Neural progenitor cell (in vitro differentiated cells): ENCODE measurements at regions not wholly inside any gene's neighbourhood (a gene's known extent, or its start where the extent isn't known, plus 50 kb on each side); places are given as distances from the start of the nearest gene placed in this dataset.

Source experiments
- DNase-seq: peaks from one replicate; pipeline ENCODE4 v3.0.0-alpha.2; 2016; ENCODE audit warnings: low spot score
- H2AFZ ChIP-seq: fragments of 200-600 bp; sonication (generic); replicated peaks from 2 replicates; pipeline ENCODE4 v1.6.1; 2016; ENCODE audit warnings: antibody characterized with exemption
- H3F3A ChIP-seq: fragments of 200-600 bp; sonication (generic); 2 replicates; pipeline ENCODE4 v1.6.1; 2016; ENCODE audit warnings: antibody characterized with exemption, low read depth
- H3K27ac ChIP-seq: fragments of 200-600 bp; sonication (generic); 2 replicates; pipeline ENCODE4 v1.5.1; 2016; ENCODE audit warnings: mild to moderate bottlenecking
- H3K27me3 ChIP-seq: fragments of 200-600 bp; sonication (generic); 2 replicates; pipeline ENCODE4 v1.6.1; 2016; ENCODE audit warnings: mild to moderate bottlenecking, moderate library complexity
- H3K36me3 ChIP-seq: fragments of 200-600 bp; sonication (generic); 2 replicates; pipeline ENCODE4 v1.5.1; 2016
- H3K4me1 ChIP-seq: fragments of 200-600 bp; sonication (generic); 2 replicates; pipeline ENCODE4 v1.6.1; 2016; ENCODE audit warnings: mixed run types
- H3K4me2 ChIP-seq: fragments of 200-600 bp; sonication (generic); 2 replicates; pipeline ENCODE4 v1.6.1; 2016
- H3K4me3 ChIP-seq: fragments of 200-600 bp; sonication (generic); 2 replicates; pipeline ENCODE4 v1.5.1; 2016
- H3K79me2 ChIP-seq: fragments of 200-600 bp; sonication (generic); 2 replicates; pipeline ENCODE4 v1.6.1; 2016; ENCODE audit warnings: low read depth
- H3K9ac ChIP-seq: fragments of 200-600 bp; sonication (generic); 2 replicates; pipeline ENCODE4 v1.6.1; 2016
- H3K9me3 ChIP-seq: fragments of 200-600 bp; sonication (generic); 2 replicates; pipeline ENCODE4 v1.5.1; 2016; ENCODE audit warnings: low read depth
- H4K20me1 ChIP-seq: fragments of 200-600 bp; sonication (generic); 2 replicates; pipeline ENCODE4 v1.6.1; 2016; ENCODE audit warnings: low read depth
- H3K27ac Mint-ChIP-seq: 3 replicates; pipeline ENCODE4 v1.8.0; 2021; ENCODE audit warnings: mixed read lengths
- H3K27me3 Mint-ChIP-seq: 2 replicates; pipeline ENCODE4 v1.8.0; 2022; ENCODE audit warnings: low read depth, mild to moderate bottlenecking, inconsistent platforms, moderate library complexity, mixed read lengths; ENCODE audit not compliant: insufficient read depth
- H3K36me3 Mint-ChIP-seq: 3 replicates; pipeline ENCODE4 v1.8.0; 2021; ENCODE audit warnings: mixed read lengths
- H3K4me1 Mint-ChIP-seq: 3 replicates; pipeline ENCODE4 v1.8.0; 2021; ENCODE audit warnings: mixed read lengths
- H3K4me3 Mint-ChIP-seq: 3 replicates; pipeline ENCODE4 v1.8.0; 2021; ENCODE audit warnings: mild to moderate bottlenecking, moderate library complexity, mixed read lengths
- H3K9me3 Mint-ChIP-seq: 3 replicates; pipeline ENCODE4 v1.8.0; 2020; ENCODE audit warnings: mixed read lengths
- EZH2 ChIP-seq: fragments of 200-600 bp; sonication (generic); IDR thresholded peaks from 2 replicates; pipeline ENCODE4 v1.6.1; 2017; ENCODE audit warnings: antibody characterized with exemption, mild to moderate bottlenecking, moderate library complexity
- EZH2phosphoT487 ChIP-seq: fragments of 200-600 bp; sonication (generic); IDR thresholded peaks from 2 replicates; pipeline ENCODE4 v1.6.1; 2017; ENCODE audit warnings: antibody characterized with exemption
- TF ChIP-seq, protein P1 (sequence below): fragments of 200-600 bp; sonication (generic); IDR thresholded peaks from 2 replicates; pipeline ENCODE4 v1.5.1; 2017; ENCODE audit warnings: antibody characterized with exemption, mild to moderate bottlenecking

DNA sequence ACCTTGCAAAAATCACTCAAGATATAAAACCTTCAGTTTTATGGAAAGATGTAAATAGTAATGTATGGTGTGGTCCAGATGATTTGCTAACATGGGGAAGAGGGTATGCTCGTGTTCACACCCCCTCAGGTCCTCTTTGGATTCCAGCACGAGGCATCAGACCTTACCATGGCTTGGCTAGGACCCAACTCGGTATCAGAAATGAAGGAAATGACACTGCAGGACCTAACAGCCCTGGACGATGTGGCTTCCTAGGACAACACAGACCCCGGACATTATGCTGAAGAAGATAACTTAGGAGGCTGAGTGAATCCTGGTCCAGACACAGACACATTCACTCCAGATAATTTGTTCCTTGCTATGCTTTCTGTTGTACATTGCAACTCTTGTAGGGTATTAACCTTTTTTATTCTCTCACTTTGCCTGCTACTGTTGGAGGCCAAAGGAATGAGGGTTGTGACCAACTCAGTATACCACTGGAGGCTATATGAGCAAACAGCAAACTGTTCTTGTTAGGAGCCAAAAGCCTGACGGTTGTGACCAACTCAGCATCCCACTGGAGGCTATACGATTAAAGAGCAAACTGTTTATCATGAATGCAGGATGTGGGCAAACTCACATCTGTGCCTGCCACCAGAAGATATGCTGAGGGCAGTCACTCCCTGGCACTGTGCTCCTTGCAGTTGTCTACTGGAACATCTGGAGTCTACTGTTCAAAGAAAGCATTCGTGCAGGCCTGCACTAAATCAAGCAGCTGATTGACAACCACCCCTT, 121.7 kb downstream of the ZNF429 start:
- Histone ChIP-seq H2AFZ (no peak overlapping the region), H3K9ac (no peak overlapping the region), H3K4me1 (peaks cover 5% of the 10 kb centered on the region), H3K4me3 (no peak overlapping the region), H3K79me2 (no peaks in the 10 kb centered on the region), H3K27ac (no peak overlapping the region), H3K36me3 (no peaks in the 10 kb centered on the region), H3K9me3 (no peaks in the 10 kb centered on the region), H3K27me3 (no peaks in the 10 kb centered on the region), H3F3A (no peaks in the 10 kb centered on the region), H4K20me1 (no peaks in the 10 kb centered on the region), H3K4me2 (no peak overlapping the region)
- Mint-ChIP-seq H3K4me1 (no peaks in the 10 kb centered on the region), H3K4me3 (no peak overlapping the region), H3K27ac (no peak overlapping the region), H3K36me3 (no peaks in the 10 kb centered on the region), H3K9me3 (peaks cover 38% of the 10 kb centered on the region), H3K27me3 (peaks cover 5% of the 10 kb centered on the region)
- DNase-seq = no peak
- TF ChIP-seq EZH2phosphoT487 = no peak
- TF ChIP-seq EZH2 = no peak
- TF ChIP-seq, protein P1, sequence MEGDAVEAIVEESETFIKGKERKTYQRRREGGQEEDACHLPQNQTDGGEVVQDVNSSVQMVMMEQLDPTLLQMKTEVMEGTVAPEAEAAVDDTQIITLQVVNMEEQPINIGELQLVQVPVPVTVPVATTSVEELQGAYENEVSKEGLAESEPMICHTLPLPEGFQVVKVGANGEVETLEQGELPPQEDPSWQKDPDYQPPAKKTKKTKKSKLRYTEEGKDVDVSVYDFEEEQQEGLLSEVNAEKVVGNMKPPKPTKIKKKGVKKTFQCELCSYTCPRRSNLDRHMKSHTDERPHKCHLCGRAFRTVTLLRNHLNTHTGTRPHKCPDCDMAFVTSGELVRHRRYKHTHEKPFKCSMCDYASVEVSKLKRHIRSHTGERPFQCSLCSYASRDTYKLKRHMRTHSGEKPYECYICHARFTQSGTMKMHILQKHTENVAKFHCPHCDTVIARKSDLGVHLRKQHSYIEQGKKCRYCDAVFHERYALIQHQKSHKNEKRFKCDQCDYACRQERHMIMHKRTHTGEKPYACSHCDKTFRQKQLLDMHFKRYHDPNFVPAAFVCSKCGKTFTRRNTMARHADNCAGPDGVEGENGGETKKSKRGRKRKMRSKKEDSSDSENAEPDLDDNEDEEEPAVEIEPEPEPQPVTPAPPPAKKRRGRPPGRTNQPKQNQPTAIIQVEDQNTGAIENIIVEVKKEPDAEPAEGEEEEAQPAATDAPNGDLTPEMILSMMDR = no peak

DNA sequence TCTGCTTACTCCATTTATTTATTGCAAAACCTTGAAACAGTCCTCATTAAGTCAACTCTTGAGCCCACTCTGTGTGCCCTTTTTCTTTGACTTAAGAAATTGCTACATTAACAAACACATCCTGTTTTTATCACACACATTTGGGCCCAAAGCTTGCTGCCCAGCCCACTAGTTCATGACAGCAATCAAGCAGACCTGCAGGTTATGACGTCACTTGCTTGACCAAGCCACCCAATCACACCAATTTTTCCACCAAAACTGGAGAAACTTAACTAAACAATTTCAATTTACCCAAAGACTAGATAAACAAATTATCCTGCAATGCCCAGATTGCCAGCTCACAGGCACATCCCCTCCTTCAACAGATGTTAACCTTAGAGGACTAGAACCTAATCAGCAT, 120.7 kb downstream of the ZNF429 start:
- Histone ChIP-seq H3K79me2 (no peaks in the 10 kb centered on the region), H3K27me3 (no peaks in the 10 kb centered on the region), H3K9me3 (peaks cover 2% of the 10 kb centered on the region), H3F3A (no peaks in the 10 kb centered on the region), H3K9ac (no peak overlapping the region), H3K4me1 (peaks cover 5% of the 10 kb centered on the region), H2AFZ (no peak overlapping the region), H3K4me2 (no peak overlapping the region), H3K36me3 (no peaks in the 10 kb centered on the region), H3K4me3 (no peak overlapping the region), H3K27ac (no peak overlapping the region), H4K20me1 (no peaks in the 10 kb centered on the region)
- peaks cover 5% of the 10 kb centered on the region for H3K27me3 Mint-ChIP-seq
- DNase-seq = no peak
- peaks cover 44% of the 10 kb centered on the region for H3K9me3 Mint-ChIP-seq
- TF ChIP-seq, protein P1 = no peak
- TF ChIP-seq EZH2phosphoT487 = no peak
- no peak for TF ChIP-seq EZH2
- H3K4me3 Mint-ChIP-seq = no peak overlapping the region
- no peak overlapping the region for H3K27ac Mint-ChIP-seq
- H3K36me3 Mint-ChIP-seq = no peaks in the 10 kb centered on the region
- H3K4me1 Mint-ChIP-seq = no peaks in the 10 kb centered on the region

DNA sequence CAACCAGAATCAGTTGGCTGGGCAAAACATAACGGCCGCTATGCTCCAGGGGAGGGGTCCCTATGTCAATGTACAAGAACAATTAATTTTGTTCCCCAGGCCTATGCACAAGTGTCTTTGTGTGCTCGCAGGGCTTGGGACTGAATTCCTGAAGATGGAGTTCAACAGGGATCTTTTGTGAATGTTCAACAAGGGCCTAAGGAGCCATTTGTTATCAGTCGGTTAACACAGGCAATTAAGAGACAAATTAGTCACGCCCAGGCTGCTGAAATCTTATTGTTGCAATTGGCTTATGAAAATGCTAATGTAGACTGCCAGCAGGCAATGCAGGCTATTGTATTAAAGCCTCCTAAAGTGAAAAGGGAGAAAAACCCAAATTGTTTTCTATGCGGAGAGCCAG, 117.5 kb downstream of the ZNF429 start:
- no peaks in the 10 kb centered on the region for H3K36me3 Mint-ChIP-seq
- peak; percentile 52 for DNase-seq
- TF ChIP-seq, protein P1 = no peak
- TF ChIP-seq EZH2 (no peak), EZH2phosphoT487 (no peak)
- Histone ChIP-seq H3K36me3 (no peaks in the 10 kb centered on the region), H3K27ac (no peak overlapping the region), H4K20me1 (no peaks in the 10 kb centered on the region), H2AFZ (no peak overlapping the region), H3K4me1 (peaks cover 5% of the 10 kb centered on the region), H3K4me2 (no peak overlapping the region), H3K79me2 (no peaks in the 10 kb centered on the region), H3K9ac (no peak overlapping the region), H3K9me3 (peaks cover 2% of the 10 kb centered on the region), H3F3A (no peaks in the 10 kb centered on the region), H3K27me3 (no peaks in the 10 kb centered on the region), H3K4me3 (no peak overlapping the region)
- H3K4me3 Mint-ChIP-seq = no peak overlapping the region
- no peaks in the 10 kb centered on the region for H3K4me1 Mint-ChIP-seq
- no peak overlapping the region for H3K27ac Mint-ChIP-seq
- peaks cover 52% of the 10 kb centered on the region for H3K9me3 Mint-ChIP-seq
- H3K27me3 Mint-ChIP-seq = peaks cover 2% of the 10 kb centered on the region
